IPS DF 6.9 (cell line): ENCODE measurements at regions not wholly inside any gene's neighbourhood (a gene's known extent, or its start where the extent isn't known, plus 50 kb on each side); places are given as distances from the start of the nearest gene placed in this dataset.

Source experiments
- DNase-seq: peaks from one replicate; pipeline ENCODE4 v3.0.0-alpha.2; 2013; ENCODE audit warnings: low read depth, low spot score
- H3K27ac ChIP-seq: one replicate; pipeline ENCODE4 v1.5.1; 2013; ENCODE audit warnings: low read length, control low read depth
- H3K27me3 ChIP-seq: 2 replicates; pipeline ENCODE4 v1.6.1; 2013; ENCODE audit warnings: mild to moderate bottlenecking, low read length; ENCODE audit not compliant: control insufficient read depth, insufficient read depth
- H3K36me3 ChIP-seq: 2 replicates; pipeline ENCODE4 v1.6.1; 2013; ENCODE audit warnings: low read length; ENCODE audit not compliant: control insufficient read depth, insufficient read depth
- H3K4me1 ChIP-seq: 2 replicates; pipeline ENCODE4 v1.6.1; 2013; ENCODE audit warnings: low read length; ENCODE audit not compliant: control insufficient read depth, insufficient read depth
- H3K4me3 ChIP-seq: 2 replicates; pipeline ENCODE4 v1.5.1; 2013; ENCODE audit warnings: mild to moderate bottlenecking, low read length
- H3K9me3 ChIP-seq: 2 replicates; pipeline ENCODE4 v1.6.1; 2013; ENCODE audit warnings: low read length, inconsistent platforms; ENCODE audit not compliant: control insufficient read depth, insufficient read depth
- WGBS: extraction: QIAGEN DNeasy Blood & Tissue Kit; methylation state at CpG from one replicate; pipeline ENCODE4 v1.1.7; 2013; ENCODE audit warnings: mixed read lengths, missing lambda C conversion rate; ENCODE audit not compliant: insufficient read length, insufficient coverage; 5-methylcytosine and 5-hydroxymethylcytosine counted together

- H3K4me3 ChIP-seq, result no peak overlapping the region
- no peaks in the 10 kb centered on the region for H3K27me3 ChIP-seq
- H3K27ac ChIP-seq, result no peak overlapping the region
- WGBS, result no CpG with 5 or more reads among the region's 6 CpGs
- peaks cover 2% of the 10 kb centered on the region for H3K9me3 ChIP-seq
- H3K4me1 ChIP-seq, result no peaks in the 10 kb centered on the region
- DNase-seq, result no peak
- H3K36me3 ChIP-seq, result no peaks in the 10 kb centered on the region
Measured at GRCh38 chr12:127230843-127231260, 1036.1 kb upstream of the TMEM132C start.

DNA sequence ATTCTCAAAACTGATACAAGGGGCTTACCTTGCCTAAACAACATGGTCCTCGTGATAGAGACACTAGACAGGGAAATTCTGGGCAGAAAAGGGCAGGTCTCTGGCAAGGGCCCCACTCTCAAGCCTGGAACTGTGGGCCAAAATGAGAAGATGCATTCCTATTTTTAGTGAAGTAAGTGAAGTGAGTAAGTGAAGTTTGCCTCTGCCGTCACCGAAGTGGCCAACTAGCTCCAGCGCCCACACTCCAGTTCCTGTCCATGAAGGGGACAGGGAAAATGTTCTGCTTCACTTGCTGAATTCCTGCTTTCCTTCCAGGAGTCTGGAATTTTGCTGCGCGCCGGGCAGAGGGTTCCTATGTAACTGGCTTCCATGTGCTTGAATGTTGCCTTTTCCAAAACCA is 1035.6 kb upstream of the TMEM132C start:
- H3K4me1 ChIP-seq, result no peaks in the 10 kb centered on the region
- H3K9me3 ChIP-seq, result peaks cover 2% of the 10 kb centered on the region
- no CpG with 5 or more reads among the region's 7 CpGs for WGBS
- H3K27ac ChIP-seq, result no peak overlapping the region
- no peak for DNase-seq
- no peaks in the 10 kb centered on the region for H3K27me3 ChIP-seq
- H3K4me3 ChIP-seq, result no peak overlapping the region
- H3K36me3 ChIP-seq, result no peaks in the 10 kb centered on the region

GRCh38 chr12:127233016-127233415 is 1034.0 kb upstream of the TMEM132C start:
- no CpG with 5 or more reads among the region's 2 CpGs for WGBS
- Histone ChIP-seq H3K9me3 (peaks cover 2% of the 10 kb centered on the region), H3K27me3 (no peaks in the 10 kb centered on the region), H3K4me3 (no peak overlapping the region), H3K36me3 (no peaks in the 10 kb centered on the region), H3K4me1 (no peaks in the 10 kb centered on the region), H3K27ac (no peak overlapping the region)
- no peak for DNase-seq

- no CpG with 5 or more reads among the region's 8 CpGs for WGBS
- H3K36me3 ChIP-seq, result no peaks in the 10 kb centered on the region
- DNase-seq, result no peak
- H3K4me1 ChIP-seq, result no peaks in the 10 kb centered on the region
- peaks cover 2% of the 10 kb centered on the region for H3K9me3 ChIP-seq
- H3K27ac ChIP-seq, result no peak overlapping the region
- H3K27me3 ChIP-seq, result no peaks in the 10 kb centered on the region
- no peak overlapping the region for H3K4me3 ChIP-seq
Measured at GRCh38 chr12:127235761-127236160, 1031.2 kb upstream of the TMEM132C start.

GRCh38 chr12:127236491-127236890 is 1030.5 kb upstream of the TMEM132C start:
- DNase-seq, result no peak
- H3K27me3 ChIP-seq, result no peaks in the 10 kb centered on the region
- no peak overlapping the region for H3K27ac ChIP-seq
- no peaks in the 10 kb centered on the region for H3K36me3 ChIP-seq
- no CpG with 5 or more reads among the region's 4 CpGs for WGBS
- H3K4me1 ChIP-seq, result no peaks in the 10 kb centered on the region
- no peaks in the 10 kb centered on the region; the same call in none of the 2 replicates for H3K9me3 ChIP-seq
- no peak overlapping the region for H3K4me3 ChIP-seq

- WGBS, result no CpG with 5 or more reads among the region's 9 CpGs
- Histone ChIP-seq H3K9me3 (no peaks in the 10 kb centered on the region; the same call in none of the 2 replicates), H3K36me3 (no peaks in the 10 kb centered on the region), H3K27me3 (no peaks in the 10 kb centered on the region), H3K27ac (no peak overlapping the region), H3K4me3 (no peak overlapping the region), H3K4me1 (no peaks in the 10 kb centered on the region)
- DNase-seq, result no peak
Measured at GRCh38 chr12:127237151-127237550, 1029.8 kb upstream of the TMEM132C start.

DNA sequence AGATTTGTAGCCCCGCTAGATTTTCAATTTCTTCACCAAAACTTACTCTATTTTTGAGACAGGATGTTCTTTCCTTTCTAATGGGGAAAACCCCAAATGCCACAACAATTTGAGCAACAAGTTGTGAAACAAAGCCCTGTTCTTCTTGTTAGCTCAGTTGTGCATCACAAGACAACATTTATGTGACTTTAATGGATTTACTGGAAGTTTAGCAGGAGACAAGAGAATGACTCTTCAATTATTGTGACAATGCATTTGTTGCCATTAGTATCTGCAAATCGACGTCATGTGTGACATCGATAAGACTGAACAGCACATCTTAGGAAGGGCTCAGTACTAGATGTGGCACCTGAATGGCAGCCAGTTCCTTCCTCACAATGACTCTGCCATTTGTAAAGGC is 1028.9 kb upstream of the TMEM132C start:
- DNase-seq, result no peak
- Histone ChIP-seq H3K9me3 (no peaks in the 10 kb centered on the region), H3K27me3 (no peaks in the 10 kb centered on the region), H3K36me3 (no peaks in the 10 kb centered on the region), H3K27ac (no peak overlapping the region), H3K4me3 (no peak overlapping the region), H3K4me1 (no peaks in the 10 kb centered on the region)
- WGBS, result no CpG with 5 or more reads among the region's 4 CpGs

DNA sequence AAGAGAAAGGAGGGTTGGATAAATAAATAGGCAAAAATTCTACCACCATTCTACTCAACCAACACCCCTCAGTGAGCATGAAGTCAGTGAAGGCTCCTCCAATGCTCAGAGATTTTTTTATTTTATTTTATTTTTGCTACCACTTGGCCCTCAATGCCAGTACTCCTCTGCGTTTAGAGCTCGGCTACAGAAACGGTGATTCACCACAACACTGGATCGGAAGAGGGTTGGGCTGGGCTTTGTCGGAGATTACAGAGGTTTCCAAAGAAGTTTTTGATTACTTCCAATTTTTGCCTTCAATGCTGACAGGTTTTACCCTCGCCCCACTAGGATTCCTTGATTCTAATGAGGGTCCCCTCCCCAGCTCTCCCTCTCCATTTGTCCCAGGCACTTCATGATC is 1027.2 kb upstream of the TMEM132C start:
- H3K9me3 ChIP-seq, result peaks cover 2% of the 10 kb centered on the region; the same call in 1 of the 2 replicates
- no peaks in the 10 kb centered on the region for H3K27me3 ChIP-seq
- no peak overlapping the region for H3K4me3 ChIP-seq
- no peak overlapping the region for H3K27ac ChIP-seq
- no peaks in the 10 kb centered on the region for H3K36me3 ChIP-seq
- WGBS, result no CpG with 5 or more reads among the region's 6 CpGs
- DNase-seq, result no peak
- no peaks in the 10 kb centered on the region for H3K4me1 ChIP-seq

GRCh38 chr12:127240249-127240929 is 1026.6 kb upstream of the TMEM132C start:
- H3K4me3 ChIP-seq, result no peak overlapping the region
- WGBS, result 100% methylated on average over 1 of the region's 6 CpGs
- no peak overlapping the region for H3K27ac ChIP-seq
- no peak for DNase-seq
- no peaks in the 10 kb centered on the region for H3K27me3 ChIP-seq
- H3K9me3 ChIP-seq, result peaks cover 2% of the 10 kb centered on the region; the same call in 1 of the 2 replicates
- no peaks in the 10 kb centered on the region for H3K4me1 ChIP-seq
- no peaks in the 10 kb centered on the region for H3K36me3 ChIP-seq

DNA sequence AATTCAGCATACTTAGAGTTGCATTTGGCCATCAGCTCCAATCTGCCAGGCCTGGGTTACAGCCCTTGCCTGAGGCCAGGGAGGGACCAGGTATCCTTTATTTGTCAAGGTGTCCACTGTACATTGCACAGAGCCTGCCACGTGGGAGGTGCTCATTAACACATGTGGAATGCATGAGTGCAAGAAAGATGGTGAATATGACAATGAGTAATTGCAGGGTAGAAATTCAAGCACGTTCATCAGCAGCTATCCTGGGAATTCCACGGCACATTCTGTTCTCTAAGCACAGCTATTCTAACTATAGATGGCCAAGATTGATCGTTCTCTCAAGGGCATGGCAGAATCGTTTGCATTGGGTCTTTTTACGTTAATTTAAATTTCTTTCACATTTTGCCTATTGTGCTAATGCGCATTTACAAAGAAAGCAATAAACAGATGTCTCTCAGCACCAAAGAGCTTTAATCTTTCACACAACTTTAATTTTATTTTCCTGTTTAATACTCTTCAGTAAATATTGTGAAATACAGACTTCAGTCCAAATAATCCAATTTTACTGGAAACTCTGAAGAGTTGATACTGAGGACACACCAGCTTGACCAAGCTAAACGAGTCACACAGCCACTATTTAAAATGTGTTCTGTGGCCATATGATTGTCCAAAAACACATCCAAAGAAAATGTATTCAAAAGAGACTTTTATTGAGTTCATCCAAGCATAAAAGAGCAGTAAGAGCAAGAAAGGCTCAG is 1025.7 kb upstream of the TMEM132C start:
- Histone ChIP-seq H3K4me1 (no peaks in the 10 kb centered on the region), H3K4me3 (no peak overlapping the region), H3K36me3 (no peaks in the 10 kb centered on the region), H3K27ac (no peak overlapping the region), H3K9me3 (peaks cover 2% of the 10 kb centered on the region; the same call in 1 of the 2 replicates), H3K27me3 (no peaks in the 10 kb centered on the region)
- DNase-seq, result no peak
- no CpG with 5 or more reads among the region's 8 CpGs for whole genome bisulfite sequencing
